ENCODE measurements at regions not wholly inside any gene's neighbourhood (a gene's known extent, or its start where the extent isn't known, plus 50 kb on each side); places are given as distances from the start of the nearest gene placed in this dataset.

DNA sequence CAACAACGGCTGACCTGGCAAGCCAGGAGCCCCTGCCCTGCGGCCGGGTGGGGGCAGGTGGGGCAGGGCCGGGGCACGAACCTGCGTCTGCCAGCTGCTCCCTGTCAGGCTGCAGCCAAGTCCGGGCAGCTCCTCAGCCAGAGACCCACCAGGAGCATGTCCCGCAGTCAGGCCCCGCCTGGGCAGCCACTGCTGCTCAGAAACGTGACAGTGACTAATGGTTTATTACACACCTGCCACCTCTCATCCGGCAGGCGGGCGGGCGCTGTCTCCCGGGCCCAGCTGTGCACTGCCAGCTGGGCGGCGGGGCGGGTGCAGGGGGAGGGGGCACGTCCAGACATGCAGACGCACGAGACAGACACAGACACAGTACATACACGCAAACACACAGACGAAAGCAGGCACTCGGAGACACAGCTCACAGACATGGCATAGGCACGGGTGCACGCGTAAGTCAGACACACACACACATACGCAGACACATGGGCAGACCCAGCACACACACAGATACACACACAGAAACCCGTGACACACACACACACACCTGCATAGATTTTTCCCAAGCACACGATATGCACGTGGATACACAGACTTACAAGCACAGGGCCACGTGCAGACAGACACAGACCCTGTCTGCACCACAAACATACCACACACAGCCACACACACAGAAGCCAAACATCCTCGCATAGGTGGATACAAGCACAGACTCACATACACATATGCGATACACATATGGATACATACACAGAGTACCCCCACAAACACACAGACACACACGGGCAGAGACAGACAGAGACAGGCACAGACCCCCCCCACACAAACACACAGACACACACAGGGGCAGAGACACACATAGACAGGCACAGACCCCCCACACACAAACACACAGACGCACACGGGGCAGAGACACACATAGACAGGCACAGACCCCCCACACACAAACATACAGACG is 248.3 kb upstream of the CIBAR2 start:
- no peak for DNase-seq (ENCODE audit: low read depth)

DNA sequence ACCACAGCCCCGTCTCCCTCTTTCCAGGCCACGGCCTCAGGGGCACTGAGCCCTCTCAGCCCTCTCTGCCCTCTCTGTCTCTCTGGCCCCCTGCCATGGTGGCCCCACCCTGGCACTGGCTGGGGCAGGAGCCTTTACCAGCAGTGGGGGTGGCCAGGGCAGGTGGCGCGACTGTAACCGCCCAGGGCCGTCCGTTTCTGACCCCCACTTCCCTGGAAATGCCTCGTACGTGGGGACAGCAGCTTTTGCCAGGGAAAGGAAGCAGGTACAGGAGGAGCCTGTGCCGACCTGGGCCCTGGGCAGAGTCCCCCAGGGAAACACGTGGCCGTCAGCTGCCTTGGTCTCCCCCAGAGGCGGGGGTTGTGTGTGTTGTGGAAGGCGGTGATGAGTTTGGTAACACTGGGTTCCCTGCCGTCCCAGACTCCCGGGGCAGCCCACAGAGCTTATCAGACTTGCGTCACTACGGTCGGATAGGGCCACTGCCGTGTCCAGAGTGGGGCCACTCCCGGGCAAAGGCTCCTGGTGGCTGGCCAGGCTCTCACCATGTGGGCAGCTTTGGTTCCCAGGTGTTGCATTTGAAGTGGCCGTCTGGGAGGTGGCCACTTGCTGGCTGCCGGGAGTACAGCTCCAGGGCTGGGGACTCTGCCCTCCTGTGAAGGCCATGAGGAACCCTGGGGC is 249.3 kb upstream of the CIBAR2 start:
- no peak for DNase-seq (ENCODE audit: low read depth)

DNA sequence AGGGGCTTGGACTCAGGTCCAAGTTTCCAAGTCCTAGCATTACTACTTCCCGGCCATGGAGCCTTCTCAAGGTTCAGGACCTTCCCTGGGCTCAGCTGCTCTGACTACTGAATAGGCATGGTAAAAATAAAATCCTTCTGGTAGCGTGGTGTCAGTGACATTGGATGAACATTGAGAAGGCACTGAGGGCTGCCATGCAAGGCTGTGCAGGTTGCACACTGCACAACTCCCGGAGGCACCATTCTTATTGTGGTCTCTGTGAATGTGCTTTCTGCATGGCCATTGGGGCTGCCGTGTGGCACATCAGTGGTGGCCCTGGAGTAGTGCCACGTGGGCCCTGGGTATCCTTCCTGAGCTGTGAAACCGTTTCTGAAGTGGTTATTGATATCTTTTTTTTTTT is 250.2 kb upstream of the CIBAR2 start:
- DNase-seq (ENCODE audit: low read depth) = no peak

DNA sequence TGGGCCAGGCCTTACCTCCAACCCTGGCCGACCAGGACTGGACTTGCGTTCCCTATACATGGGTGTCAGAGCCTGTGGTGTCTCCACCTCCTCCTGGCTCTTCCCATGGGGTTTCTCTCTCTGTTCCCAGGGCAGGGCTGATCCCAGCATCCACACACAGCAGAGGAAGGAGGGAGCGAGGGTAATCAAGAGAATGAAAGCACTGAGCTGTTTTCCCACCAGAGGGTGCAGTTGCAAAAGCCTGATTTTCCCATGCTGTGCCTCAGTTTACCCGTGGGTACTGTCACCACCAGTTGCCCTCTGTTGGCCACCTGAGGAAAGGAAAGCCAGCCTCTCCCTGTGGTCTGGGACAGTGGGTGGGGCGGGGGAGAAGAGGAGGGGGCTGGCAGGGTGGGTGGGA is 249.7 kb upstream of the GSE1 start:
- DNase-seq (ENCODE audit: low read depth) = no peak

DNA sequence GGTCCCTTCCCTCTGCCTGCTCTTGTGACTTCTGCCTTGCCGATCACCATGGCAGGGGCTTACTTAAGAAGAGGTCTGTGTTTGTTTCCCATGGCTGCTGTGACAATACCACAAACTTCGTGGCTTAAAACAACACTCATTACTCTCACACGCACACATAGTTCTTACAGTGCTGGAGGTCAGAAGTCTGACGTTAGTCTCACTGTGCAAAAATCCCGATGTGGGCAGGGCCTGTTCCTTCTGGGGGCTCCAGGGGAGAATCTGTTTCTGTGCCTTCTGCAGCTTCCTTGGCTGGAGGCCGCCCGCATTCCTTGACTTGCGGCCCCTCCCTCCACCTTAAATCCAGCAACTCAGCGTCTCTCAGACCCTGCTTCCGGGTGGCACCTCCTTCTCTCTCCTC is 249.2 kb upstream of the GSE1 start:
- peak; percentile 15 for DNase-seq (ENCODE audit: low read depth)

DNA sequence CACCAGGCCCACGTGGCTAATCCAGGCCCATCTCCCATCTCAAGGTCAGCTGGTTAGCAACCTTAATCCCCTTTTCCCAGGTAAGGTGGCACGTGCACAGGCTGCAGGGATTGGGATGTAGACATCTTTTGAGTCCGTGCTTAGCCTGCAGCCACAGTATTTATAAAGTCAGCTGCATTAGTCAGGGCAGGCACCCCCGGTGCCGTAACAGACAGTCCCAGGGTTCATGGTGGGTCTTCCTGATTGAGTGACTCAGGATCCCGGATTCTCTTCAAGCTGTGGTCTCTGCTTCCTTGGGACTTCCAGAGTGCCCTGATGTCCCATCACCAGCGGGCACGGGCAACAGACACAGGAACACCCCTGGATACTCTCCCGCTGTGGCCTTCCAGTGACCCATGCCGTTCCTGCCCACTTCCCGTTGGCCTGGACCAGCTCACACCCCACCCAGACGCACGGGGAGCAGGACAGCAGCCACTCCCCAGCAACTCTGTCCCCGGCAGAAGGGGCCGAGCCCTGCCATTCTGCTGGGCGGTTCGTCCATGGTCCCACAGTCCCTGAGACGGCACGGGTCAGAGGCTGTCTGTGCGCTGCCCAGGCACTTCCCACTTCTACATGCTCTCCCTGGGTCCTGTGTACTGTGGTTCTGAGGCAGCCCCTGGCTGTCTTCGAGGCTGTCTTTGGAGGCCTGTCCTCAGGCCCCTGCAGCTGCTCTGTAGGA is 248.6 kb upstream of the GSE1 start:
- DNase-seq (ENCODE audit: low read depth) = no peak

DNA sequence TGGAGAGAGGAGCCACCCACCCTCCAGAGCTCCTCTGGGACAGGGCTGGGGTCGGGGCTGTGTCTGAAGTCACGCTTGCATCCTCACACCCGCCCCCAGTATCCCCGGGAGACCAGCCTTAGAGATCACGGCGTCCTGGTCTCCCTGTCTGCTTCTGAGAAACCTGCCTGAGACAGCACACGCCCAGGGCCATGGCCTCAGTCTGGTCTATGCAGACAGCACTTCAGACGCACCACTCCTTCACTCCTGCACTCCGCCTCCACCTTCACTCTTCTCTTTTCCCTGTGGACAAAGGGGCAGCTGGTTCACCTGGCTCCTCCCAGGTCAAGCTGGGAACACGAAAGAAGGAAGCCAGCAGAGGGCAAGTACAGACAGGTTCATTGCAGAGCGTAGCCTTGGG is 248.0 kb upstream of the GSE1 start:
- DNase-seq (ENCODE audit: low read depth) = no peak

DNA sequence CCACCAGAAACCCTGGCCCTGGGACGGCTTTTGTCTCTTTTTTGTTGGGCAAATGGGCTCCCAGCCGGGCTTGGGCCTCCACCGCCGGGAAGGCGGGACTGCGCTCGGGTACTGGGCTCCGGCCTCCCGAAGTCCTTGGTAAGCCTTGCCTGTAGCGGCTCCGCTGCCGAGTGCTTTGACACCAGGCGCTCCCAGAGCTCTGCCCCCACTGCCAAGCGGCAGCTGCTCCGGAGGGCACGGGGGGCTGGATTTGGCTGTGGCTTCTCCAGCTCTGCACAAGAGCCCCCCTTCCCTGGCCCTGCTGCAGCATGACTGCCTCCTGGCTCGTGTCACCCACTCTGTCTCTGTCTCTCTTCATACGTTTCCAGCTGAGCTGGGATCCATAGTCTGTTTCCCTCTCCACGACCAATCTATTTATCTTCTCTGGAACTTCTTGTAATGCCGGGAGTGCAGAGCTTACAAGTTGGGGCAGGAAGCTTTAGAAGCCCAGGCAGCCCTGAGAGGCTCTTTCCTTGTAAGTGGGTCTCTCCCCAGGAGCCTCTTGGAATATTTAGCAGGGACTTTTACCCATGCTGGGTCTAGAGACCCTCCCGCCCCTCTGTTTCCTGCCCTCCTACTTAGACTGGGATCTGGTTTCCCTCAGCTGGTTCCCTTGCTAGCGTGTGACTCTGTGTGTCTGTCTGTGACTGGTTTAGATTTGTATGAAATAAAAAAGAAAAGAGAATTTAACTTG is 246.9 kb upstream of the GSE1 start:
- DNase-seq (ENCODE audit: low read depth) = no peak

DNA sequence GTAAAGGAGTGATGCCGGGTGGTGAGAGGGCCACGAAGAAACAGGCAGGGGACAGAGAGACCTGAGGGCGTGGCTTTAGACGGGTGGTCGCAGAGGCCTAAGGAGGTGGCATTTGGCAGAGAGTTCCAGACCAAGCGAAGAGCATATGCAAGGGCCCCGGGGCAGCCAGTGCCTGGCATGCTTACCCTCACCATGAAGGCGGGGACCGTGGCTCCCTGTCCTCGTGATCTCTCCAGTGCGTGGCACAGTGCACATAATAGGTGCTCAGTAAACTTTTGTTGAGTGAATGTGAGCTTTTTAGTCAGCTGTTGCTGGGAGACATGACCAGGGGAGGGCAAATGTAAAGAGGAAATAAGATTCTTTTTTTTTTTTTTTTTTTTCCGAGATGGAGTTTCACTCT is 245.6 kb upstream of the GSE1 start:
- DNase-seq (ENCODE audit: low read depth) = no peak

DNA sequence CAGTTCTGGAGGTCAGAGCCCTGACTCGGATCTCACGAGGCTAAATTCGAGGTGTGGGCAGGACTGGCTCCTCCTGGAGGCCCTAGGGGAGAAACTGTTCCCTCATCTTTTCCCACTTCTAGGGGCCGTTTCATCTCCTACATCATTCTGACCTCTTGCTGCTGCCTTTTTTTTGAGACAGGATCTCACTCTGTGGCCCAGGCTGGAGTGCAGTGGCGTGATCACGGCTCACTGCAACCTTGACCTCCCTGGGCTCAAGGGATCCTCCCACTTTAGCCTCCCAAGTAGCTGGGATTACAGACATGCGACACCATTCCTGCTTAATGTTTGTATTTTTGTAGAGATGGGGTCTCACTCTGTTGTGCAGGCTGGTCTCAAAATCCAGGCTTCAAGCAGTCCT is 244.1 kb upstream of the GSE1 start:
- no peak for DNase-seq (ENCODE audit: low read depth)

DNA sequence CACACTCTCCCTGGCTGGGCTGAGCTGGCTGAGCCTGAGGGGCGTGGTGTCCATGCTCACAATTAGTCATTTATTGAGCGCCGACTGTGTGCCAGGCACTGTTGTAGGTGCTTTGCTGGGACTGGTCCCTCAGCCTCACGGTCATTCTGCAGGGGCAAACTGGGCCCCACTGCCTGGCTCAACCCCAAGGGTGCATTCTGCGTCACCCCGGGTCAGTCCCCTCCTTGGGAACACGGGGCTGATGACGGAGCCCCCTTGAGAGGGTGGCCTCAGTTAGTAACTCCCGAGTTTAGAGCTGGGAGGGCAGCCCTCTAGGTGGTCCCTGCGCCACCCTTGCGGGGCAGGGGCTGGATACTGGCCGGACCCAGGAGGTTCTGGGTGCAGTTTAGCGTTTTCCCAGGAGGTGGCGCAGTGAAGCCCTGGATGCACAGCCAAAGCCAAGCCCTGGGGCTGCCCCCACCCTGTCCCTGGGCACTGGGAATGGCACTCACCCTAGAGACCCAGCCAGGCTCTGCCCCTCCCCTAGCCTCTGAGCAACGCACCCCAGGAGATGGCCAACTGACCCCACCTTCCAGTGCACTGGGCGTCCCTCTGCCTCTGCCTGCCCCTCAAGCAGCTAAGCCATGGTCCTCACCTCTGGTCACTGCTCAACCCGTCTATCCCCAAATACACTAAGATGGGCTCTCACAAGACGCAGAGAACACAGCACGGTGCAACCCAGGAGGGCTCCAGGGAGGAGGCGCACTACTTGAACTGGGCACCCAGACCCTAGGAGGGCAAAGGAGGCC is 243.2 kb upstream of the GSE1 start:
- peak; percentile 54 for DNase-seq (ENCODE audit: low read depth)

DNA sequence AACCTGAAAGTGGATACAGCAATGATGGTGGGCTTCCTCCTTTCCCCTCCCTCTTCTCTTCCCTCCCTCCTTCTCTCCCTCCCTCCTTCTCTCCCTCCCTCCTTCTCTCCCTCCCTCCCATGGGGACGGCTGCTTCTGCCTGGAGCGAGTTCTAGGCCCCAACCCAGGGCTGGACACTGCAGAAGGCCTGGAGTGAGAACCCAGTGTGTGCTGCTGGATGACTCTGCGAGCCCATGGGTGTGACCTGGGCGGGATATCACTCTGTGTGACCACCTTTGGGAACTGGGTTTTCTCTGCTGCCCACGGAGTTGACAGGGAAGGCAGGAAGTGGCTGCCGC is 242.6 kb upstream of the GSE1 start:
- no peak for DNase-seq (ENCODE audit: low read depth)

DNA sequence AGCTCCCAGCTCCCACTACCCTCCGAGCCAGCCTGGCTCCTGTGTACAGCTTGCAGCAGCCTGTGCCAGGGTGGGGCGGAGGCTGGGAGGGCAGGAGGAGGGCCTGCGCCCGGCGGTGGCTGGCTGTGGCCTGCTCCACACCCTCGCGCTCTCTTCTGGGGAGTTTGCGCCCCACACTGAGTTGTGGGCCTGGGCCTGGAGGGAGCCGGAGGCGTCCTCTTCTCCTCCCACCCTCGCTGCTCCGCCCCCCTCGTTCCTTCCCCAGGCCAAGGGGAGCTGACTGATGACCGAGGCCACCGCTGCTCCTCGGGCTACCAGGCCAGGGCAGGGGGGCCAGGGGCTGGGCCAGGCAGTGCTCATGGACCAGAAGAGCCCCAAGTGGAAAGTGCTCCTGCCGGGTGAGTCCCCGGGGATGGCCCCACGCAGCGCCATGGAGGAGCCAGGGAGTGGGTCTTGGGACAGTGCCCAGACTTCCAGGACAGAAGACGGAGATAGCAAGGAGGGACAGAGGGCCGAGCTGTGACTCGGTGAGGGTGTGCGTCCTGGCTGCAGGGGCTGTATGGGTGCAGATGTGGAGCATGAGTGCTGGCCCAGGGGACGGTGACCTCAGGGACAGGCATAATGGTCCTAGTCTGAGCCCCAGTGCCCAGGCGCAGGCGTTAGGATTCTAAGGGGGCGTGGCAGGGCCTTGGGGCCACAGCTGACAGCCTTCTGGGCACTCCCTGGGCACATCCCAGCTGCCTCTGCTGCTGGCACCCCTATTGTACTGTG is 242.1 kb upstream of the GSE1 start:
- DNase-seq (ENCODE audit: low read depth) = peak; percentile 50

DNA sequence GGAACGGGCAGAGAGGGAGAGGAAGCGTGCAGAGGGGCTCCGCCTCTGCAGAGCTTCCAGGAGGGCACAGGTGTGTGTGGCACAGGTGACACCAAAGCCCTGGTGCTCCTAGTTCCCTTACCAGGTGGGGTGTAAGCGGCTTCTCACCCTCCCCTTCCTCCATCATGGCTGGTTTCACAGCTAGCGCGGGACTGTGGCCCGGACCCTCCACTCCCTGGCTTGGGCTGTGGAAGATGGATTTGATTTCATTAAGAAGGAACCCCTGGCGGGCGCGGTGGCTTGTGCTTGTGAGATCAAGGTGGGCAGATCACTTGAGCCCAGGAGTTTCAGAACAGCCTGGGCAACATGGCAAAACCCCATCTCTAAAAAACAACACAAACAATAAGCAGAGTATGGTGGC is 241.2 kb upstream of the GSE1 start:
- DNase-seq (ENCODE audit: low read depth) = no peak

DNA sequence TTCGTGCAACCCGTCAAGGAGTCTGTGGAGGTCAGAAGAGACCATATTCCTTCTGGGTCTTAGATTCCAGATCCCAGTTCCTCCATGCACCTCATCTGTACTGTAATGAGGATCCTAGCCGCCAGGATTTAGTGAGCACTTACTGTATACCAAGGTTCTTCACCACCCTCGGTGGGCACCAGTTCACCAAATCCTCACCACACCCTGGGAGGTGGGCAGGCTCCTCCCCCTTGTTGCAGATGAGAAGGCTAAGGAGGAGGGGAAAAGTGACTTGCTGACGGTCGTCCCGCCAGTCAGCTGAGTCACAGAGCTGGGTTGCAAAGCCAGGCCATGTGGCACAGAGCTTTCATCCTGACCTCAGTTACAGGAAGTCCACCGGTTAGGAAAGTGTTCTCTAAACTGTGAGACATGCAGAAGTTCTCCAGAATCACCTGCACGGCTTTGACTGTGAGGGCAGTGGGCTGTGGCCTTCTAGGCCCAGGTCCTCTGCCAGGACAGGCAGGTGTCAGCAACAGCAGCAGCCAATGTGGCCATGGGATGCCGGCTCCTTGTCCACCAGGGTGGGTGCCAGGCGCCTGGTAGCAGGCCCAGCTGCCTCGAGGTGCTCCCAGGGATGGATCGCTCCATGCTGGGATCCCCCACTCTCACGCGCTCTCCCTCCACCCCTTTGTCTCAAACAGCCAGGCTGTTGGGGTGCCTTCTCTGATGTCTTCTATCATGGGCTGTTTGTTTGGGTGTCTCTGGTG is 240.3 kb upstream of the GSE1 start:
- DNase-seq (ENCODE audit: low read depth) = peak; percentile 88

DNA sequence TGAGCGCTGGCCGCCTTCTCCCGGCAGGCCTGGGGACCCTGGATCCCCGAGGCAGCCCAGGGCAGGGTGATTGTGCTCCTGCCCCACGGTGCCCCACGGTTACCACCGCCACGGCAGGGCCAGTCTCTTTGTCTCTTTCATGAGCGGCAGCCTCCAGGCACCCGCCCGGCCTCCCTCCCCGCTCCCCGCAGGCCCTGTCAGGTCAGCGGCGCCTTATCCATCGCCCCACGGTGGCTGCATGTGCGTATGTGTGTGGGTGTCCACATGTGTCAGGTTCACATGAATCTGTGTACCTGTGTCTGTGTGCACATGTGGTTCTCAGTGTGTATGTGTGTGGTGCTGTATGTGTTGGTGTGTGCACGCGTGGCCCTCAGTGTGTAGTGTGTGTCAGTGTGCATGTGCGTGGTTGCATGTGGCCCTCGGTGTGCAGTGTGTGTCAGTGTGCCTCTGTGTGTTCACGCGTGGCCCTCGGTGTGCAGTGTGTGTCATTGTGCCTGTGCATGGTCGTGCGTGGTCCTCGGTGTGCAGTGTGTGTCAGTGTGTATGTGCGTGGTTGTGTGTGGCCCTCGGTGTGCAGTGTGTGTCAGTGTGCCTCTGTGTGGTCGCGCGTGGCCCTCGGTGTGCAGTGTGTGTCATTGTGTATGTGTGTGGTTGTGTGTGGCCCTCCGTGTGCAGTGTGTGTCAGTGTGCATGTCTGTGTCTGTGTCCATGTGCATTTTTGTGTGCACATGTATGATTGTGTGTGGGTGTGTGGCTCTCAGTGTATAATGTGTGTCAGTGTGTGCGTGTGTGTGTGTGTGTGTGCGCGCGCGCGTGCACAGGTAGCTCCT is 239.2 kb upstream of the GSE1 start:
- no peak for DNase-seq (ENCODE audit: low read depth)

DNA sequence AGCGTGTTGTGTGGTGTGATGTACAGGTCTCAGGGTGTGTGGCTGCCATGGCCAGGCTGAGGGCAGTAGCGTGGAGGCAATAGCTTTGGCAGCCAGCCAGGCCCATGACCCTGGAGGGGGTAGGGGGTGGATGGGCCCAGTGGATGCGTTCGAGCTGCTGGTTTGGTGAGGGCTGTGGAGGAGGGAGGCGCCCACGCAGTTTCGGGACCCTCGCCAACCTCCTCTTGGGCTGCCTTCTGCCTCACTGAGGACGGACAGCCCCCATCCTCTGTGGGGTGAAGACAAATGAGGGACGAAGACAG is 238.6 kb upstream of the GSE1 start:
- DNase-seq (ENCODE audit: low read depth) = no peak

DNA sequence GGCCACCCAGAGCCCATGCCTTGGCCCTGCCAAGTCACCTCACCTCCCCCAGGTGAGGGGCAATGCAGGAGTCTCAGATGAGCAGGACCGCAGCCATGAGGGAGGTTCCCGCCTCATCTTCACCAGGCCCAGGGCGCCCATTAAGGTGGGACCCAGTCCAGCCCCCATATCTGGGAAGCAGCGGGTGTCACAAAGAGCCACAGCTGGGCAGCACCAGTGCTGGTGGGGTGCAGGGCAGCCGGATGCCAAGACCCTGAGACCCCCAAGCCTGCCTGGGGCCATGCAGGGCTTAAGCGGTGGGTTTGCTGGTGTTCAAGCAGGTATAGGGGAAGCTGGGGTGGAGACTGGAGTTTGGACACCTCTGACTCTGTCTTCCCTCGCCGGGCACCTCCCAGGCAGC is 237.8 kb upstream of the GSE1 start:
- DNase-seq (ENCODE audit: low read depth) = no peak
